ENCODE measurements at regions not wholly inside any gene's neighbourhood (a gene's known extent, or its start where the extent isn't known, plus 50 kb on each side); places are given as distances from the start of the nearest gene placed in this dataset.

DNA sequence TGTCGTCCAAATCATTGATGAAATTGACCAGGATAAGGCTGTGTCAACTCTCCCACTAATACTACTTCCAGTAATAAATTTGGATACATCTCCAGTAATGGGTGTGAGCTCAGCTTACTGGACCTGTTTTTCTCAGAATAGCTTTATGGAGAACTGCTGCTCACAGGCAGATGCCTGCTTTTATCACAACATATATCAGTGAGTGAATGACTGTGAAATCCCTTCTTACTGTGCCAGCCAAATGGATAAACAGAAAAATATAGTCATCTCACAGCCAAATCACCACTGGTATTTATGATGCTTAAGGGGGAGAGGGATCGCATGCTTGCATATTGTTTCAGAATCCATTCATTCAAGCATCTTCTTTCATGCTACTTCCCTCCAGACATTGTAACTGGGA is 148.4 kb upstream of the PAPPA start:
- no peak for FAIRE-seq
- no peak for DNase-seq (ENCODE audit: low spot score)

GRCh38 chr9:116007824-116008223 is 145.8 kb upstream of the PAPPA start:
- FAIRE-seq (no peak), DNase-seq (ENCODE audit: low spot score) (no peak)

GRCh38 chr9:116008278-116008677 is 145.3 kb upstream of the PAPPA start:
- no peak for FAIRE-seq
- DNase-seq (ENCODE audit: low spot score), result peak; percentile 58

- no peak for FAIRE-seq
Measured at GRCh38 chr9:116009420-116009819, 144.2 kb upstream of the PAPPA start.

GRCh38 chr9:116015855-116016254 is 137.7 kb upstream of the PAPPA start:
- DNase-seq (ENCODE audit: low spot score) (no peak), FAIRE-seq (no peak)

More at GRCh38 chr9:116009420-116009819, 144.2 kb upstream of the PAPPA start:
- no peak for DNase-seq (ENCODE audit: low spot score)

- FAIRE-seq (no peak), DNase-seq (ENCODE audit: low spot score) (no peak)
Measured at GRCh38 chr9:116020146-116020545, 133.4 kb upstream of the PAPPA start.

- DNase-seq (ENCODE audit: low spot score) (peak; percentile 45), FAIRE-seq (no peak)
Measured at GRCh38 chr9:116020801-116021200, 132.8 kb upstream of the PAPPA start.

GRCh38 chr9:116027096-116027495 is 126.5 kb upstream of the PAPPA start:
- no peak for FAIRE-seq
- DNase-seq (ENCODE audit: low spot score), result no peak

DNA sequence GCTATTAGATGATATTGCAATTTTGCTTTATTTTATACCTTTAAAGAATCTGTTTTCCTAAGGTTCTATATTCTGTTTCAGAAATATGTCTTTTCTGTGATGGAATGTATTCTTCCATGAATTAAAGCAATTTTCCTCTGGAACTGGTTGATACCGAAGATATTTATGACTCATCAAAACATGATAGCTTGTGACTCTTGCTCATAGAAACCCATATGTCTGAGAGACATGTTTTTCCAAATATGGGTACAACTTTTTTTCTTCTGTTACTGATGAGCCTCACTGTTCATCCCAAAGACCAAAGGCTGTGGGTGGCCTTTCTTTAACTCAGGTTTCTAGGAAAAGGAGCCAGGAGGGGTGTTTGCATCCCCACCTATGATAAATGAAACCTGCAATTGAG is 126.1 kb upstream of the PAPPA start:
- peak; percentile 21 for DNase-seq (ENCODE audit: low spot score)
- FAIRE-seq, result no peak

GRCh38 chr9:116027951-116028350 is 125.6 kb upstream of the PAPPA start:
- FAIRE-seq (no peak), DNase-seq (ENCODE audit: low spot score) (no peak)

GRCh38 chr9:116030517-116030916 is 123.1 kb upstream of the PAPPA start:
- FAIRE-seq (no peak), DNase-seq (ENCODE audit: low spot score) (no peak)

DNA sequence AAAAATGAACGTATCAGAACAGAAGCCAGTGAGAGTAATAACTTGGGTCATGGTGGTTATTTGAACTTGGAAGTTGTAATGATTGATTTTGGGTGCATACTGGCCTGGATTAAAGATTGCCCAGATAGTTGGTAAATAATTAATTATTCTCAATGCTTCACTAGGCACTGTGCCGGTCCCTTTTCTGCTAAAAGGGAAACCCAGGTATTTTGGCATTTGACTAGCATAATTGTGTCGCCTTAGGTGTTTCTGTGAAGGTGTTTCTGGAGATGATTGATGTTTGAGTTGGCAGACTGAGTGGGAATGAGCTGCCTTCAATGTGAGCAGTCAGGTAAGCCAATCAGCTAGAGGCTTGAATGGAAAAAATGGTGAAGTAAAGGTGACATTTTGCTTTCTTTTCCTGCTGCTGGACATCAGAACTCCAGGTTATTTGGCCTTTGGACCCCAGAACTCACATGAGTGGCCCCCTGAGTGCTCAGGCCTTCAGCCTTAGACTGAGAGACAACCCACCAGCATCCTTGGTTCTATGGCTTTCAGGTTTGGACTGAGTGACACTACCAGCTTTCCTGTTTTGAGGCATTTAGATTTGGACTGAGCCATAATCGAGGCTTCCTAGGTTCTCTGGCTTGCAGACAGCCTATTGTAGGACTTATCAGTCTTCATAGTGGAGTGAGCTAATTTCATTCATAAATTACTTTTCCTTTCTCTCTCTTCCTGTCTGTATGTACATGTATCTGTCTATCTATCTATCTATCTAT is 120.7 kb upstream of the PAPPA start:
- DNase-seq (ENCODE audit: low spot score) (no peak), FAIRE-seq (no peak)

GRCh38 chr9:116039312-116039711 is 114.3 kb upstream of the PAPPA start:
- DNase-seq (ENCODE audit: low spot score) (no peak), FAIRE-seq (no peak)

DNA sequence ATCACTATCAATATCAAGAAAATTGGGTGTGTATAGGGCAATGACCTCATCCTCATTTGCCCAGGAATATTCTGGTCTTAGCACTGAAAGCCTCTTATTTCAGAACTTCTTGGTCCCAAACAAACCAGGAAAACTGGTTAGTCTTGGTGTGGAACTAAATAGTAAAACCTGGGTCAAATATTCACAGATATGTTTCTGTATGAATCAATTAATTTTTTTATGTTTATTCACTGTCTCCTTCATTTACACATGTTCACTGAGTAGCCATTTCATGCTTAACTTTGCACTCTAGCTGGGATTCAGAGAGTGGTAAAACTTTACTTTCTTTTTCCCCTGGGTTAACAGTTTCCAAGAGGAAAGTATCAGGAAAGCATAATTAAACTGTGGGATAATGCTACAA is 113.7 kb upstream of the PAPPA start:
- no peak for FAIRE-seq
- no peak for DNase-seq (ENCODE audit: low spot score)

DNA sequence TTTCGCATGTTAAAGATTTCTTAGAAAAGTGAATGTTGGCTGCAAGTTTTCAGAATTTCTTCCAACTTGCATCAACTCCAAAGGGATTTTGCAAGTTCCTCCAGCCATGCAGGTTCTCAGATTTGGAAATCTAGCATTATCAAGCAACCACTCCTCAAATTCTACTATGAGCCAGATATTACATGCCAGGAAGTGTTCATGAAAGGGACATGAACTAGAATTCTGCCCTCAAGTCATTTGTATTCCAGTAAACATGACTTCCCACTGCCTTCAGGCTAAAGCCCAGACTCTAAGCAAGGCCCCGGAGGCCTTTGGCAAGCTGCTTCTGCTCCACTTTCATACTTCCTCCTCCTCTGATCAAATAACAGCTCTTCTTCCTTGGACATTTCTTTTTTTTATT is 111.3 kb upstream of the PAPPA start:
- no peak for DNase-seq (ENCODE audit: low spot score)
- FAIRE-seq, result no peak

GRCh38 chr9:116045083-116045482 is 108.5 kb upstream of the PAPPA start:
- DNase-seq (ENCODE audit: low spot score) (no peak), FAIRE-seq (no peak)

DNA sequence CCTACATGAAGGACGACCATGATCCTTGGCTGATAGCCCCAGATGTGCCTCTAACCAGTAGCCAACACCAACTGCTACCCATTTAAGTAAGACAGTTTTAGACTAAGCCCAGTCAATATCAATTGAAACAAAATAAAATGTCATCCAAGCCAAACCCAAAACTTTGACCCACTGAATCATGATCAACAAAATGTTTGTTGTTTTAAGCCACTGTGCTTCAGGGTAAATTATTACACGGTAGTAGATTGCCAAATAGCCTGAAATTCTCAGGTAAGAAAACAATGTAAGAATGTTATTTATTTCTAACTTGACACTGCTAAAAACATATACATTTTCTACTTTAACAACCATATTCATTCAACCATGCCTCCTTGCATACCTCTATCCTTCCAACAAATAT is 105.5 kb upstream of the PAPPA start:
- DNase-seq (ENCODE audit: low spot score), result no peak

DNA sequence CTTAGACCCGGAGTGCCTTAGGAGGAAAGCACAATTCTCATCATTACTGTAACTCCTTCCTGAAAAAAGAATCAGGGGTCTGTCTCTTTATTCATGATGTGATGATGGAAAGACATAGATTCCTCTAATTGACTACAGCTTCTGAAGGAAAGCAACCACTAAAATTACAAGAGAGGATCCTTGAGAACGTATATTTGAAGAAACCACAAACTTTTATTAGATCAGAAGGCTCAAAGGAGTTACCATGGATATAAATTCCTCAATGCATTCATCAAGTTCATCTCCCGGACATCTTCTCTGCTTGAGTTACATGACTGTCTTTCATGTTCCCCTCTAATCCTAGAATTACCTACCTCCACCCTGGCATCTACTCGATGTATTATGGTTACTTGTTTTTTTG is 104.1 kb upstream of the PAPPA start:
- FAIRE-seq, result no peak

More for the DNA sequence above, 105.5 kb upstream of the PAPPA start:
- FAIRE-seq, result no peak

GRCh38 chr9:116051528-116051927 is 102.1 kb upstream of the PAPPA start:
- FAIRE-seq, result no peak

More for the DNA sequence above, 104.1 kb upstream of the PAPPA start:
- DNase-seq (ENCODE audit: low spot score), result no peak

DNA sequence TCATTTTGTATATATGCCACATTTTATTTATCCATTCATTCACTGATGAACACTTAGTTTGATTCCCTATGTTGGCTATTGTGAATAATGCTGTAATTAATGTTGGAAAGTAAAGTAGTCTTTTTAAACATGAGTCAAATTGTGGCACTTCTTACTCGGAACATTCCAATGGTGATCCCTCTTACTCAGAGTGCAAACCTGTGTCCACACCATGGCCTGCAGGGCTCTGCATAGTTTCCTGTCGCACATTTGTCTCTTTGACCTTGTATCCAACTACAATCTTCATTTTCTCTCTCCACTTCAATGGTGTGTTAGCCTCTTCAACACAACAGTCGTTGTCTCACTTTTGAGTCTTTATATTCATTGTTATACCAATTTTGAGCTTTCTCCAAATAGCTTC is 98.1 kb upstream of the PAPPA start:
- no peak for FAIRE-seq

More at GRCh38 chr9:116051528-116051927, 102.1 kb upstream of the PAPPA start:
- no peak for DNase-seq (ENCODE audit: low spot score)

DNA sequence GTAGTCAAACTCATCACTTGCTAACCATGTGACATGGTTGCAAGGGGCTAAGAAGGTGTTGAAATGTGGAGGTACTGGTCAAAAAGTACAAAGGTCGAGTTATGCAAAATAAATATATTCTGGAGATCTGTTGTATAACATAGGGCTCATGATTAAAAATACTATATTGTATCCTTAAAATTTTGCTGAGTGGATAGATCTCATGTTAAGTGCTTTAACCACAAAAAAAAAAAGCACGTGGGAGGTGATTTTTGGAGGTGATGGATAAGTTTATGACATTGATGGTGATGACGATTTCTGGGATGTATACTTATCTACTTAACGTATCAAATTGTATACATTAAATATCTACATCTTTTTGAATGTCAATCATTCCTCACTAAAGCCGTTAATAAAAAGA is 96.2 kb upstream of the PAPPA start:
- FAIRE-seq, result no peak

More for the DNA sequence above, 98.1 kb upstream of the PAPPA start:
- no peak for DNase-seq (ENCODE audit: low spot score)

GRCh38 chr9:116058421-116058820 is 95.2 kb upstream of the PAPPA start:
- DNase-seq (ENCODE audit: low spot score) (no peak), FAIRE-seq (no peak)

More for the DNA sequence above, 96.2 kb upstream of the PAPPA start:
- DNase-seq (ENCODE audit: low spot score), result no peak

GRCh38 chr9:116059466-116059865 is 94.1 kb upstream of the PAPPA start:
- DNase-seq (ENCODE audit: low spot score) (no peak), FAIRE-seq (no peak)

All from urothelium cell line (cell line).